ENCODE measurements at regions not wholly inside any gene's neighbourhood (a gene's known extent, or its start where the extent isn't known, plus 50 kb on each side); places are given as distances from the start of the nearest gene placed in this dataset.

DNA sequence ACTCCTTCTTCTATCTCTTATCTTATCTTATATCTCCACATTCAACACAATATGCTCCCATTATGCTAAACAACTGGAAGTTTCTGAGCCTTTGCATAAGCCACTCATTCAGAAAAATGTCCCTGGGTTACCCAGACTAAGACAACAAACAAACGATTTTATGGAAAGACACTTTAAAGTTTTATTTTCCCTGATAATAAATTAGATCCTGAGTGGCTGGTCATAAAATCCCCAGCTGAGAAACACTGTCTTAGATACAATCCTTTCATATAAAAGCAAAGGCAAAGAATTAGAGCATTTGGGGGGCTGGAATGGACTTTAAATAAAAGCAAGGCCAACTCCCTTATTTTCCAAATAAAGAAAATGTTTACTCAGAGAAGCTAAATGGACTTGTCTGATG lies 322.3 kb downstream of the GBE1 start:
- Mint-ChIP-seq H3K4me1 (no peaks in the 10 kb centered on the region), H3K27me3 (ENCODE audit: low read depth in 3 of 3) (peaks cover 0 to 3% (median 0%) of the 10 kb centered on the region in 3 donors), H3K36me3 (no peaks in the 10 kb centered on the region), H3K4me3 (no peak overlapping the region), H3K9me3 (peaks cover 2 to 26% (median 7%) of the 10 kb centered on the region in 6 donors), H3K27ac (no peak overlapping the region)
- no peak for DNase-seq

DNA sequence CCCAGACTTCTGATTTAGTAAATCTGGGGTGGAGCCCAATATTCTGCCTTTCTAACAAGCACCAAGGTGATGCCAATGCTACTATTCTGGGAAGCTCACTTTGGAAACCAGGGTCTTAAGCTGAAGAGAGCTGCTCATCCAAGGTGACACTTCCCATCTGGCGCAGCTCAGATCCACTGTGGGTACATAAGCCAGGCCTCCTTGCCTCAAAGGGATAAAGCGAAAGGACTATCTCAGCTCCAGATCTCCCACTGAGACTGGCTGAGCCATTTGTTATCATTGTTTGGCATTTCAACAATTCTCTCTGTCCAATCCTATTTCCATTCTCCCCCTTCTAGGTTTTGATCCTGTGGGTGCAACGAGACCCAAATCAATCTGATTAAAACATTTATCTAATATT lies 323.8 kb downstream of the GBE1 start:
- Mint-ChIP-seq H3K27ac (no peak overlapping the region), H3K36me3 (no peaks in the 10 kb centered on the region), H3K27me3 (ENCODE audit: low read depth in 3 of 3) (peaks cover 0 to 3% (median 0%) of the 10 kb centered on the region in 3 donors), H3K4me1 (no peaks in the 10 kb centered on the region), H3K9me3 (peaks cover 2 to 24% (median 7%) of the 10 kb centered on the region in 6 donors), H3K4me3 (no peak overlapping the region)
- DNase-seq = no peak

DNA sequence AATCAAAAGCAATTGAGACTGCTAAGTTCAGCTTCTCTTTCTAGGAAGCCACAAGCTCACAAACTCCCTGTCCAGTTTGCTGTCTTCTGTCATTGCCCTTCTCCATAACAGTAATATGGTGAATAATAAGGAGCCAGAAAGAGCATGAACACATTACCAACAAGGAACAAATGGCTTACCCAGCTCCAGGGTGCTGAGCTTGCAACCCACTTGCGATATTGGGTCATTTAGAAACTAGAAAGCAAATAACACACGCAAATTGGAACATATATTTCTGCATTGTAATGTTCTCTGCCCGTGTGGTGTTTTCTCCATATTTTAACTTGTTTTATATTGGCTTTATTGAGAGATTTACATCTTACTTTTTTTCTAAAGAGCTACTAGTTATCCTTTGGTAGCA lies 325.3 kb downstream of the GBE1 start:
- Mint-ChIP-seq H3K9me3 (peaks cover 0 to 24% (median 10%) of the 10 kb centered on the region in 6 donors), H3K4me1 (no peaks in the 10 kb centered on the region)

DNA sequence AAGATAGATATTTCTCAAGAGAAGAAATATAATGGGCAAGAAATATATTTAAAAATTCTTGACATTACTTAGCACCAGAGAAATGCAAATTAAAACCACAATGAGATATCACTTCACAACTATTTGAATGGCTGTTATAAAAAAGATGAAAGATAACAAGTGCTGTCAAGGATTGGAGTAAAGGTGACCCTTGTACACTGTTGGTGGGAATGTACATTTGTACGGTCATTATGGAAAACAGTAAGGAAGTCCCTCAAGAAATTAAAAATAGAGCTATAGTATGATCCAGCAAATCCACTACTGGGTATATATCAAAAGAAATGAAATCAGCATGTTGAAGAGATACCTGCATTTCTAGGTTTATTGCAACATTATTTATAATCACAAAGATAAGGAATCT lies 326.4 kb downstream of the GBE1 start:
- Mint-ChIP-seq H3K36me3 (no peaks in the 10 kb centered on the region), H3K27me3 (ENCODE audit: low read depth in 3 of 3) (peaks cover 0 to 1% (median 0%) of the 10 kb centered on the region in 3 donors), H3K4me3 (no peak overlapping the region), H3K4me1 (no peaks in the 10 kb centered on the region), H3K27ac (no peak overlapping the region), H3K9me3 (peaks cover 0 to 19% (median 9%) of the 10 kb centered on the region in 6 donors)
- no peak for DNase-seq

More for the DNA sequence above, 325.3 kb downstream of the GBE1 start:
- no peaks in the 10 kb centered on the region for H3K36me3 Mint-ChIP-seq
- no peak overlapping the region for H3K27ac Mint-ChIP-seq
- peaks cover 0 to 3% (median 0%) of the 10 kb centered on the region in 3 donors for H3K27me3 Mint-ChIP-seq (ENCODE audit: low read depth in 3 of 3)
- no peak for DNase-seq
- no peak overlapping the region for H3K4me3 Mint-ChIP-seq

DNA sequence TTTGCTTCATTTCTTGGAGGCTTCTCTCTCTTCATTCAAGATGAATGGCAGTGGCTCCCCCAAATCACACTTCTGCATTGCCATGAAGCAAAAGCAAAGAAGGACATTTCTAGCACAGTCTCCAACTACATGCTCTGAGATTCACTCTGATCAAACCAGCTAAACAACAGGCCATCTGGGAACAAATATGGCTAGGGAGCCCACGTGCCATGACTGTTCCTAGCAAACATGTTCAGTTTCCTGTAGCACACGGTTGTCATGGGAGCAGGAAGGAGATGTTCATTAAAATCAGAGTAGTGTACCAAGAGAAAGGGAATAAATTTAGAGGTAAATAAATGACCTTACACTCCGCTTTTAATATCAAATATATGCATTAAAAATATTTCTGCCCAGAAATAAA lies 327.3 kb downstream of the GBE1 start:
- H3K27me3 Mint-ChIP-seq (ENCODE audit: low read depth in 3 of 3) = no peaks in the 10 kb centered on the region
- DNase-seq = no peak

DNA sequence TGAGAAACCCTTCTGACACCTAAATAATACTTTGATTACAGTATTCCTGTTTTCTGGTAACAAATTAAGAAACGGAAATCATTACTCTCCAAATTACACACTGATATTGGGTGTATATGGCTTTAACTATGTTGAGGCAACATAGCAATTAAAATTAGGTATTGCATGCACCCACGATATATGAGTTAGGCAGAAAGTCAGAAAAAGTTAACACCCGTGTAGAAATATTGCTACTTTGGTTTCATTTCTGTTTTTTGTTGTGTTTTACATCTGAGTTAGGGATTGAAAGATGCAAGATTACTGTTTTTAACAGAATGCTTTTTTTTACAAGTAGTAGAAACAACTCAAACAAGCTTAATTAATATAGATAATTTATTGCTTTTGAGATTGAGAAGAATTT lies 327.8 kb downstream of the GBE1 start:
- H3K4me1 Mint-ChIP-seq = no peaks in the 10 kb centered on the region

More for the DNA sequence above, 327.3 kb downstream of the GBE1 start:
- H3K4me1 Mint-ChIP-seq = no peaks in the 10 kb centered on the region
- H3K9me3 Mint-ChIP-seq = peaks cover 0 to 16% (median 8%) of the 10 kb centered on the region in 6 donors
- no peaks in the 10 kb centered on the region for H3K36me3 Mint-ChIP-seq
- H3K27ac Mint-ChIP-seq = no peak overlapping the region
- H3K4me3 Mint-ChIP-seq = no peak overlapping the region

DNA sequence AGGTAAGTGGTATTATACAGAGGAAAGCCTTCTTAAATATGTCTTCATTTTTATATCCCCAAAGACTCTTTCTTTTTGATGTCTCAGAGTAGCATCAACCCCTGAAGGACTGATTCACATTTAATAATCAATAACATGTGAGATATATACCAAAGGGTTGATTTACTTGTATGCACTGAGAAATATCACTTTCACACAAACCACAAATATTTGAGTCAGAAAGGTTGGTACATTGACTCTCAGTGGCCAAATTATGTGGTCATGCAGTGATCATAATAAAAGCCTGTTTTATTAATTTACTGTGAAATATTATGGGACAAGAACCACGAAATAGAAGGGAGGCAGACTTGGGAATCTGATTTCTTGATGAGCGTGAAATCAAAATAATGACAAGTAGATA lies 329.0 kb downstream of the GBE1 start:
- no peaks in the 10 kb centered on the region for H3K36me3 Mint-ChIP-seq
- H3K27me3 Mint-ChIP-seq (ENCODE audit: low read depth in 3 of 3) = no peaks in the 10 kb centered on the region
- H3K4me1 Mint-ChIP-seq = no peaks in the 10 kb centered on the region
- no peak for DNase-seq
- H3K27ac Mint-ChIP-seq = no peak overlapping the region
- H3K4me3 Mint-ChIP-seq = no peak overlapping the region
- peaks cover 0 to 16% (median 5%) of the 10 kb centered on the region in 6 donors for H3K9me3 Mint-ChIP-seq

More for the DNA sequence above, 327.8 kb downstream of the GBE1 start:
- DNase-seq = no peak
- Mint-ChIP-seq H3K27me3 (ENCODE audit: low read depth in 3 of 3) (no peaks in the 10 kb centered on the region), H3K36me3 (no peaks in the 10 kb centered on the region), H3K4me3 (no peak overlapping the region), H3K9me3 (peaks cover 0 to 16% (median 7%) of the 10 kb centered on the region in 6 donors), H3K27ac (no peak overlapping the region)

DNA sequence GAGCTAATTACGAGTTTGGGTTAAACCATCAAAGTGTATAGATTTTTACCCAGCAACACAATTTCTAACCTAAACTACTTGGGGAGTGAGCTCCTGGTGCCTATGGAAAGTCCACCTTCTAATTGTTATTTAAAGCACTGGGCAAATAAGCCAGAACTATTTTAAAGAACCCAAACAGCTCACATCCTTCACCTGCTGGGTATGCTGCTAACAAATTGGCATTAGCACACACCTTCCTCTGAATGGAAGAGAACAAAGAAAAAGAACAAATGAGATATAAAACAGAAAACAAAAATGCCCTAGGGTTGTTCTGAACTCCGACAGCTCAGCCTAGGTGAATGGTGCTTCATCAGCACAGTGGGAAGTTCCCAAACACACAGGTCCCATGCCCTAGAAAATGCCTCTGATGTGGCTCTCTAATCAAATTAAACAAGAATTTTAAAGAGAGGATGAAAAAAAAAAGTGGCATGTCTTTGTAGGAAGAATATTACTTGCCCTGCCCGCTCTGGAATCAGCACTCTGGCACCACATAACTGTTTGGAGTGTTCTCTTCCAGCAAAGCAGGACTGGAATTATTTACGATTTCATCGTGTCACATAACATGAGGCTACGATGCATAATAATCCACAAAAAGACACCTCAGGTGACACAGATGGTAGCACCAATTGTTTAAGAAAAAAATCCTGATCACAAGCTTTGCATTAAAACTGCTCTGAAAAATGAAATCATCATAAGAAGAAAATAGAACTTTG lies 334.4 kb downstream of the GBE1 start:
- H3K36me3 Mint-ChIP-seq = no peaks in the 10 kb centered on the region
- peaks cover 0 to 19% (median 7%) of the 10 kb centered on the region in 6 donors for H3K9me3 Mint-ChIP-seq
- no peak overlapping the region for H3K27ac Mint-ChIP-seq
- DNase-seq = no peak
- H3K4me1 Mint-ChIP-seq = no peaks in the 10 kb centered on the region
- no peaks in the 10 kb centered on the region for H3K27me3 Mint-ChIP-seq (ENCODE audit: low read depth in 3 of 3)
- no peak overlapping the region for H3K4me3 Mint-ChIP-seq

DNA sequence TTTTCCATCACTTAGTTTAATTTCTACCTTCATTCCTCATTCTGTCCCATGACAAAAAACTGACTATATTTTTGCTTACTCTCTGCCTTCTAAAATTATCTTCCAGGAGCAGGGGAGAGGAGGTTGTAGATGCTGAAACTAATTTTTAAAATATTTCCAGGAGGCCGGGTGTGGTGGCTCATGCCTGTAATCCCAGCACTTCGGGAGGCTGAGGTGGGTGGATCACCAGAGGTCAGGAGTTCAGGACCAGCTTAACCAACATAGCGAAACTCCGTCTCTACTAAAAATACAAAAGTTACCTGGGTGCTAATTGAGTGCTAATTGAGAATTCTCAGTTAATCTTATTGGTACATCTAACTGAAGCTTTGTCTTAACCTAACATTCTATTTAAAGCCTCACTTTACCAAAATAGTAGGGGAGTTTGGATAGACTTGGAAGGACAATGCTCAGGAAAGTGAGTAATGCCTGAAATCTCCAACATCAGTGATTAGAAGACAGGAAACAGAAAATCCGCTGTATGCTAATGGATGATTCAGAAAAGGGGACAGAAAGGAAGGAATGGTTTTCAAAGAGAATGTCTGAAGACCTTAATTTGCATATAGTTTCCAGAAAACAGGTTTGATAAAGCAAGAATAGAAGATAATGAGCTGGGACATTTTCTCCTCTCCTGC lies 336.1 kb downstream of the GBE1 start:
- Mint-ChIP-seq H3K36me3 (no peaks in the 10 kb centered on the region), H3K4me3 (no peak overlapping the region), H3K4me1 (no peaks in the 10 kb centered on the region)

DNA sequence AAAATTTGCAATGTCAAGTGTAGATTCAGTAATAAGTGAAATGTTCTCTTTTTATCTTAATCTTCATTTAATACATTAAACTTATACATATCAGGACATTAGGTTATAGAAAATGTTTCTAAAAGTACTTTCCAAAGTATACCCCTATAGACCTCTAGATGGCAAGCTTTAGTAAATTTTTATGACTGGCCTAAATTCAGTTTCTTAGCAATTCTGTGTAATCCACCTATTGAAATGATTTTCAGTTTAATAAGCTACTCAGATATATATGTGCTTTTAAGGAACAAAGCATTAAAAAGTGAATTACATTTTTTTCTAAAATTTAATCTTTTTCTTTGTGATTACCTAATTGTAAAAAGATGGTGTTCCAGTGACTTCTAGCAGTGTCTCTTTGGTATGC lies 342.2 kb downstream of the GBE1 start:
- DNase-seq = no peak

More for the DNA sequence above, 336.1 kb downstream of the GBE1 start:
- DNase-seq = no peak
- H3K27ac Mint-ChIP-seq = no peak overlapping the region
- H3K9me3 Mint-ChIP-seq = peaks cover 0 to 13% (median 5%) of the 10 kb centered on the region in 6 donors
- H3K27me3 Mint-ChIP-seq (ENCODE audit: low read depth in 3 of 3) = no peaks in the 10 kb centered on the region

DNA sequence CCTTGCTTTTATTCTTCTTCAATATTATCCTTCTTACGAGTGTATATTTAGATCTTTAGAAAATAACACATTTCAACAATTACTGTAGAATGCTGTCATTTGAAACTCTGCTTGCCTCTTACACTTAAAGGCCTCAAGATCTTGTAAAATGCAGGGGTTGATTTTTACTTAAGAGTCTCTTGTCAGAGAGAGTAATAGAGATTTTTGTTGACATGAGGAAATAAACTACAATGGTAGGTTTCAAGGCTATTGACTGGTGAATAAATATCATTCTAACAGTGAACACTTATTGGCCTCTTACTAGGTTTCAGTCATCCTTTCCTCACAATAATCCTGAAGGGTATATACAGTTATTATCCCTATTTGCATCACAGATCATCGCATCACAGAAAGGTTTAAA lies 344.6 kb downstream of the GBE1 start:
- Mint-ChIP-seq H3K27me3 (ENCODE audit: low read depth in 3 of 3) (no peaks in the 10 kb centered on the region), H3K4me1 (no peaks in the 10 kb centered on the region), H3K9me3 (peaks cover 0 to 7% (median 3%) of the 10 kb centered on the region in 6 donors), H3K36me3 (no peaks in the 10 kb centered on the region), H3K4me3 (no peak overlapping the region), H3K27ac (no peak overlapping the region)
- DNase-seq = no peak

More for the DNA sequence above, 342.2 kb downstream of the GBE1 start:
- Mint-ChIP-seq H3K27me3 (ENCODE audit: low read depth in 3 of 3) (no peaks in the 10 kb centered on the region), H3K27ac (no peak overlapping the region), H3K9me3 (peaks cover 0 to 7% (median 3%) of the 10 kb centered on the region in 6 donors), H3K4me1 (no peaks in the 10 kb centered on the region), H3K4me3 (no peak overlapping the region), H3K36me3 (no peaks in the 10 kb centered on the region)

DNA sequence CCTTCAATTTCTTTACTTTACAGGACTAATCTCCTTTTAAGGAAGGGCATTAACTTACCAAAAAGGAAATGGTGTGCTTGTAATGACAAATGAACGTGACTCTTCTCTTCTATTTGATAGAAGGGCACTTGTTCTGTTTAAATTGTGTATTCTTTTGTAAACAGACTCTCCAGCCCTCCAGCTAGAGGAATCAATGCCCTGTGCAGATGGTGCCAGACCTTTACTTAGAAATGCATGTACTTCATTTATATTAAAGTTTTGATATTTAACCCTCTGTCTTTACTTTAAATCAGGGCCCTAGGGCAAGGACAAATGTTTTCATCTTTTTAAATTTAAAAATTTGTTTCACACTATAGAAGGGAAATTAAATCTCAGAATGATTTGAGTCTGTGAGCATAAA lies 355.1 kb downstream of the GBE1 start:
- no peak overlapping the region for H3K27ac Mint-ChIP-seq
- no peaks in the 10 kb centered on the region for H3K4me1 Mint-ChIP-seq
- DNase-seq = no peak
- H3K9me3 Mint-ChIP-seq = peaks cover 0 to 11% (median 5%) of the 10 kb centered on the region in 6 donors
- no peak overlapping the region for H3K4me3 Mint-ChIP-seq
- no peaks in the 10 kb centered on the region for H3K36me3 Mint-ChIP-seq
- no peaks in the 10 kb centered on the region for H3K27me3 Mint-ChIP-seq (ENCODE audit: low read depth in 3 of 3)

DNA sequence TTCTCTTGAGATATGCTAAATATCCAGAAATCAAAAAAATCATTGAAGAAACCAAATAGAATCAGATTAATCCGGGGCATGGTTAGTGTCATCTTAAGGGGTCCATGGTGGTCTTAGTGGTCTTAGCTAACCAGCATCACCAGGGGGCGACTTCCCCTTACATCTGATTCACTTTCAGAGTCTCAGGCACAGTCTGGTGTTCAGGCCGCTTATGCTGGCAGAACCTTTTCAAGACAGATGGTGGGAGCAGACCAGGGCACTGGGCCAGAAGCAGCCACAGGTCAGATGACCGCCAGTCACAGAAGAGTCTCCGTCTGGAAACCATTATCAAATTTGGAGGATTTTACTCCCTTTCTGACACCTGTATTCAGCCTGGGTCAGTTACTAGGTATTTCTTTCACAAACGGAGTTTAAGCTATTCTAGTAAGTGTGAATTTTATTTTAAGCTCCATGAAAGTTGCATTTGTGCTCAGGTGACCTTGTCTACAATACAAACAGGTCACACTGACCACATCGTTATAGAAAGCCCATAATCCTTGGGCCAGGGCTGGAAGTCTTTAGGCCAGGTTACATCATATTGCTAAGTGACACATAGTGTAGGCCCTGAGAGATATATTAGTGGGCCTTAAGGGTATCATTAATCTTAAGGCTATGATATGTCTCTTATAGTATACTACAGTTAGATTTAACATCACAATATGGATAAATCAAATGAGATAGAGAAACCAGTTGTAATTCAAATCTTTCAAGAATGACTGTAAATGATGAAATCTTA lies 365.5 kb downstream of the GBE1 start:
- Mint-ChIP-seq H3K36me3 (no peaks in the 10 kb centered on the region), H3K4me1 (no peaks in the 10 kb centered on the region), H3K4me3 (no peak overlapping the region)

More for the DNA sequence above, 365.5 kb downstream of the GBE1 start:
- Mint-ChIP-seq H3K27me3 (ENCODE audit: low read depth in 3 of 3) (peaks cover 0 to 2% (median 0%) of the 10 kb centered on the region in 3 donors), H3K9me3 (peaks cover 0 to 17% (median 6%) of the 10 kb centered on the region in 6 donors), H3K27ac (no peak overlapping the region)
- no peak for DNase-seq
